LHCN-M2 (cell line): ENCODE measurements at regions not wholly inside any gene's neighbourhood (a gene's known extent, or its start where the extent isn't known, plus 50 kb on each side); places are given as distances from the start of the nearest gene placed in this dataset.
A peak's percentile ranks its signal among the peaks of the same experiment; 100 is the strongest.

Source experiments
- DNase-seq: peaks from one replicate; pipeline ENCODE4 v3.0.0-alpha.2; 2012; ENCODE audit warnings: low read depth

DNA sequence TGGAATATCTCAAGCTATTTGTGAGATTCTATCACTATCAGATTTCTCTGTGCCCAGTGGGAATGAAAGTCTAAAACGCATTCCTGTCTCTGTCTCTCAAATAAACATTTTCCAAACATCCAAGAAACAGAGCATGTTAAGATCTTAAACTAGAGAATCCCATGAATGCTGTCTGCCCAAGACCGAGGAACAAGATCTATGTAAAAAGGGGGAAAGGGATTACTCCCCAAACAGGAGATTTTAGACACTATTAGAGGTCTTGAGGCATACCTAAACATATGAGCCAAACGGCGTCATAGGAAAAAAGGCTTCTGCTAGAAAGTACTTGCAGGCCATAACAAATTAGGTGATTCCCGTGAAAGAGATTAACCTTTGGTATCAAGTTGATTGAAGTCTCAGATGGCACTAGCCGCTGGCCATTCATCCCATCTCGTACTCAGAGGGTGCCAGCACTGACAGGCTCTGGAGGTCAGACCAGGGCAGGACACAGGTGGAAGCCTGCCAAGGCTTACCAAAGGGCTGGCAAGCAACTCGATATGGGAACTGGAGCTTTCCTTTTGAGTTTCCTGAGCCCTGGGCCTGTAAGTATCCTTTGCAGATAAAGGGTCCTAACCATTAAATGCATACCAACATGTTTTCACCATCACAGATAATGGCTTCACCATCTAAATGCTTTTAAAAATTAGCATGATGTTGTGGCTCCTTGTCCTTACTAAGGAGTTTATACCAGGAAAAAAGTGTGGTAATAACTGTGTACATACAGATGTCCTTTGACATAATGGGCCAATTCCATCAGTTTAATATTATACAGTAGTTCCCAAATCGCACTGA is 225.2 kb downstream of the FOXO1 start:
- DNase-seq = peak; percentile 83

DNA sequence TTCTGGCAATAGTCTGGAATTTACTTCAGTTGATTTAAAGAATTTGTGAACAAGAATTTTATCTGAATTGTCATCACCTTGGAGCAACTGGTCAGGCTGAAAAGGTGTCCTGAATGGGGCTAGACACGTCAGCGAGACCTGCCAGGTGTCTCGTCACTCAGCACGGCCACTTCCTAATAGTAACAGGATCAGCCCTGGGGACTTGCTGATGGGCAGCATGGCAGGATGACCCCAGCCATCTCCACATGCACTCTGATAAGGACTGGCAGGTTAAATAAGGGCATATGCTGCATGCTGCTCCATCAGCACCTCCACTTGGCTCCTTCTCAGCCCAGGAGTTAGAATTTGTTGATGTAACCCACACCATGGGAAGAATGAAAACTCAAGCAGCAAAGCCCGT is 224.2 kb downstream of the FOXO1 start:
- DNase-seq = no peak

DNA sequence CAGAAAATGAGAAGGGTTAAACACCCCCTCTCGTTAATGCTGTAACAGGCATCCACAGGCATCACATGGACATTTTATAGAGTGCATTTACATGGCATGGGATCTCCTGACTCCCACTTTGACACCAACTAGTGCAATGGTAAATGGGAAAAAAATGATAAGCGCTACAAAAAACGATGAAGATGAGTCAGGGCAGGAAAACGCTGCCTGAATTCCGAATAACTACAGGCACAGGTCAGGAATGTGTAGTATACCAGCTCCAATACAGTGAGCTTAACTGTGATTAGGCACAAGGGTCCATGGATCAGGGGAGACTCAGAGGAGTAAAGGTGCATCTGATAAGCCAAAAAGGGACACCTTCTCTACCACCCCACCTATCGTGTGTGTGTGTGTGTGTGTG is 223.6 kb downstream of the FOXO1 start:
- no peak for DNase-seq

DNA sequence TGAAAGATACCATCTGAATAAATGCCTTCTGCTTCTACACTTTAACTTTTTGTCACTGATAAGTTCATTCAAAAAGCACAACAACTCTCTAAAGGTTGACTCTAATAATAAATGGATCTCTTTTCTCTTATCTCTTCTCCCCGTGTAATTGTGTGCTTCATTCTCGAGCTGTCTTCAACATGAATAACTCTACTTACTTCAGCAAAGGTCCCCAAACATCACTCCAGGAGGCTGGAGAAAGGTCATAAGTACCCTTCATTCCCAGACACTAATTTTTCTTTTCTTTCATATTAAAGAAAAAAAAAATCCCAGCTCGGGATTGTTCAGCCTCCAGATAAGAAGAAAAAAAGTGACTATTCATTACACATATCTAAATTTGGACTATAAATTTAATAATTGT is 222.2 kb downstream of the FOXO1 start:
- DNase-seq = no peak

DNA sequence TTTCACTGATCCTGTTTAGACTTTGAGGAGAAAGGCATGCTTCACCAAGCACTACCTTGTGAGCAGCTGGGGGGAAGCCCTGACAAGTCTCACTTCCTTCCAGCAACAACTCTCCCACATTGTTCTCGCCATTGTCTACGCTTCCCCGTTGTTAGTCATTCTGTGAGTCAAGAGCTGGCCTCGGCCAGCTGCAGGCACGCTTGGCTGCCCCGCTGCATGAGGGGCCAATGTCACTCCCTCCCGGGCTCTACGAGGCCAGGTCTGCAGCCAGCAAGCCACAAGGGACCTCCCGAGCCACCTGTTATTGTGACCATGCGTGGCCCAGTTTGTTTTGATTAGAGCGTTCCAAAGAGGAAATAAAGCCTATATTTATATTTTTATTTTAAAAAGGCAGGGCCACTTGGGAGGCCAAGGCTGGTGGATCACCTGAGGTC is 220.9 kb downstream of the FOXO1 start:
- peak; percentile 91 for DNase-seq

GRCh38 chr13:40446365-40446764 is 220.1 kb downstream of the FOXO1 start:
- DNase-seq = peak; percentile 54

- no peak for DNase-seq
These were observed 218.6 kb downstream of the FOXO1 start for GRCh38 chr13:40447857-40448256.

- DNase-seq = no peak
These were observed 214.3 kb downstream of the FOXO1 start for GRCh38 chr13:40452038-40452666.

DNA sequence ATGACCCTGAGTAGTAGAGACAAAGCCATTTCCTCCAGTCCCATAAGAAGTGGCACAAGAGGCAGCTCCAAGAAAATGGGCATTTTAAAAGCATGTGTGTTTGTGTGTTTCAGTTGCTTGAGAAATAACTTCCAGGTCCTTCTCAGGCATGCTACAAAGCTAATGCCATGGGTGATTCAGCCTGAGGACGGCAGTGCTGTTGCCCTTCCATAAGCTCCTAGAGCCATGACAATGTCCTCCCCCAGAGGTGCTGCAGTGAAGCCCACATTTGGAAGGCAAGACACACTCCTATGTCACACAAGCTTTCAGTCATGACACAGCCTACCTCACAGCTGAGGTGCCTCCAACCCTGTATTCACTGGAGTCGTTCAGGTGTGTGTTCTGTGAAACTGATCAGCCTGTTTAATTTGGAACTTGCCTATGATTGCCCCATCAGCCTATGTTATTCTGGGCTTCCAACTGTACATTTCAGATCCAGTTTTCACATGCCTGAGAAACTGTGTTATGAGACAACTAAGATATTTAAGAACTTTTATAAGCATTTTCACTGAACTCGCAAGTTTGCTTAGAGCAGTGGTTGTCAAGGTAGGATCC is 213.6 kb downstream of the FOXO1 start:
- DNase-seq = no peak

GRCh38 chr13:40453351-40454021 is 213.0 kb downstream of the FOXO1 start:
- DNase-seq = peak; percentile 40

DNA sequence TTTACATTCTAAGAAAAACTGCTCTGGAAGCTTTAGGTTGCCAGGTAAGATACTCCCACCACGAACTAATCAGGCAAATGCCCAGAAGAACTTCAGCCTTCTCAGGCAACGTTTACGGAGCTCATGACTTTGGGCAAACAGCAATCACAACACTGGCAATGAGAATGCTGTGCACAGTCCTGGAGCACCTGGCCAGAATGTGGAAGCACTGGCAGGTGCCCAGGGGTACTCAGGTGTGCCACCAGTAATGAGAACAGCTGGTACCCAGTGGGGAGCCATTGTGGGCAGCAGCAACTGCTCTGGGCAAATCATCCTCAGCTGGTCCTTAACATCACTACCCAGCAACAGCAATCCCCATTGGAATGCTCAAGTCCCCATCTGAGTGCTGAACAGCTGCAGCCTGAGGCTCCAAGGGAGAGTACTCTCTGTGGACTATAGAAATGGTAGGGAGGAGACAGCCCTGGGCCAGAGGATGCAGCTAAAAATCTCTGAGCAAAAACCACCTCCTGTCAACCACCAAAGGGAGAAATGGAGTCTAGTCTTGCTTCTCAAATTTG is 210.0 kb downstream of the FOXO1 start:
- peak; percentile 86 for DNase-seq

- DNase-seq = no peak
These were observed 209.4 kb downstream of the FOXO1 start for GRCh38 chr13:40456979-40457553.

GRCh38 chr13:40457929-40458719 is 208.3 kb downstream of the FOXO1 start:
- no peak for DNase-seq

DNA sequence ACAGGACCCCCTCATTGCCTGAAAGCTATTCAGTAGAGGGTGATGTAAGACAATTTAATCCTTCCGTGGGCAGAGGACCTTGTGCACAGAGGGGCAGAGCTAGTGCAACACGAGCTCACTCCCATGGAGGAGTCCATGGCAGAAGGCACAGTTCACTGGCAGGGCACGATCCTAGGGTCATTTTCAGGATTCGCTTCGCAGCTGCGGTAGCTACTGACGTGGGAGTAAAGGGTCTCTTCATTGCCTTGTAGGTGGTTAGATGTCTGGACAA is 207.8 kb downstream of the FOXO1 start:
- no peak for DNase-seq

GRCh38 chr13:40460116-40460515 is 206.3 kb downstream of the FOXO1 start:
- no peak for DNase-seq

DNA sequence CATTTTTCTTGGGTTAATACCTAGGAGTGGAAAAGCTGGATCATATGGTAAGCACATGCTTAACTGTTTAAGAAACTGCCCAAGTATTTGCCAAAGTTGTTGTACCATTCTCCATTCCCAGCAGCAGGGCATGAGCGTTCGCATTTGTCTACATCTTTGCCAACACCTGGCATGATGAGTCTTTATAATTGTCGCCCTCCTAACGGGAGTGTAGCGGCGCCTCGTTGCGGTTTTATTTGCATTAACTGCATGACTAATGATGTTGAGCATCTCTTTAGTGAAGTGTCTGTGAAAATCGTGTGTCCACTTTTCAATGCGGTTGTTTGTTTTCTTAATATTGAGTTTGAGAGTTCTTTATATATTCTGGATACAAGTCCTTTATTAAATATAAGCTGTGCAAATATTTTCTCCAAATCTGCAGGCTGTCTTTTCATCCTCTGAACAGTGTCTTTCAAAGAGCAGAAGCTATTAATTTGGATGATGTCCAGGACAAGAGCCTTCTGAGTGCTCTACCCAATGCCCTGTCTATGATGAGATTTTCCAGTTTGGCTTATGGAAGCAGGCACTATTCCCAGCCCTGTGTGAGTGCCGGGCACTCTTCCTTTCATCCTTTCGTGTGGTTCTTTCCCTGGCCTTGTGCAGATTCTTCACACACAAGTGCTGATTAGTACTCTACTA is 202.0 kb downstream of the FOXO1 start:
- DNase-seq = no peak

DNA sequence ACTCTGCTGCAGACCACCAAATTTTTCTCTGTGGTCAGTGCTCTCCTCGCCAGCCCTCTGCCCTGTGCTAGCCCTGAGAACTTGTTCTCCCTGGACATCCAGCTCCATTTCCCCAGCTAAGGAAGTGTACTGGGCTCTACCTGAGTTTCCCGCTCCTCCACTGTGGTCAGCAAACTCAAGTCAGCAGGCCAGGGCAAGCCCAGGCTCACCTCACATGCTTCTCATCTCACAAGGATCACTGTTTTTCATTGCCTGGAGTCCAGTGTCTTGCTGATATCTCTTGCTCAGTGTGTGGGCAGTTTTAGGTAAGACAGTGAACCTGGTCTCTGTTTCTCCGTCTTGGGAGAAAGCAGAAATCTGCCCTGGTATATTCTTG is 201.4 kb downstream of the FOXO1 start:
- no peak for DNase-seq

DNA sequence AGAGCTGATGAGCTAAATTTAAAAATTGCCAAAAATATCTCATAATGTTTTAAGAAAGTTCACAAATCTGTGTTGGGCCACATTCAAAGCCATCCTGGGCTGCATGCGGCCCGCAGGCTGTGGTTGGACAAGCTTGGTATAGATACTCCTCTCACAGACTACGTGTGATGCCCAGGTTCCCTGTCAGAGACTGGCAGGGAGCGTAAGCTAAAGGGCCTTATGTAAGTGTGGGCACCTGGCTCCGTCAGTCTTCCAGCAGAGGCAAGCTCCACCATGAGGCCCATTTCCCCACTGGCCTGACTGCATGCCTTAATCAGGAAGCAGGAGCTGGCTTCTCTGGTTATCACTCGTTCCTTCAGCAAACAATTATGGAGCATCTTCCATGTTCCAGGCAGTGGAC is 200.2 kb downstream of the FOXO1 start:
- DNase-seq = no peak

- no peak for DNase-seq
These were observed 198.1 kb downstream of the FOXO1 start for GRCh38 chr13:40468227-40468838.
